ENCODE measurements at regions not wholly inside any gene's neighbourhood (a gene's known extent, or its start where the extent isn't known, plus 50 kb on each side); places are given as distances from the start of the nearest gene placed in this dataset.

DNA sequence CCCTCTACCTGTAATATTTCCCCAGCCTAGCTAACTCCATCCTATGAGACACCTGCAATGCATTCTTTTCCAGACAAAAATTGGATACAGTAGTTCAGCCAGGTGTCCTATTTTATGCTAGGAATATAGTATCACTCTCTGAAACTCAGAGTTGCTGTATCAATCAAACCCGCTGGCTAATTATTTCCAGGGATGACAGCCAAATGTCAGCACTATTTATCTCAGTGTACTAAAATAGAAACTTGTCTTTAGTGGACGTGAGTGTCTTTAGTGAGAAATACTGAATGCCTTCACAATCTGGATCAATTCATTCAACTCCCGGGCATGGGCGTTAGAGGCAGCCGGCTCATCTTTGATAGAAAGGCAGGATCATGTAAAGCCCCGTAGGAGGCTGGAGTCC lies 196.2 kb downstream of the RBM46 start:
- Histone ChIP-seq H3K4me1 (no peaks in the 10 kb centered on the region), H3K4me3 (no peak overlapping the region), H3K27me3 (no peaks in the 10 kb centered on the region), H3K9me3 (no peaks in the 10 kb centered on the region), H3K36me3 (no peaks in the 10 kb centered on the region), H3K27ac (no peak overlapping the region)
- intact Hi-C loops (cut with DNase I; ENCODE audit: low total_unique reads), result no loop called here
- TF ChIP-seq POLR2A (IDR thresholded peaks at IDR 0.05), result no peak
- TF ChIP-seq, protein P1, sequence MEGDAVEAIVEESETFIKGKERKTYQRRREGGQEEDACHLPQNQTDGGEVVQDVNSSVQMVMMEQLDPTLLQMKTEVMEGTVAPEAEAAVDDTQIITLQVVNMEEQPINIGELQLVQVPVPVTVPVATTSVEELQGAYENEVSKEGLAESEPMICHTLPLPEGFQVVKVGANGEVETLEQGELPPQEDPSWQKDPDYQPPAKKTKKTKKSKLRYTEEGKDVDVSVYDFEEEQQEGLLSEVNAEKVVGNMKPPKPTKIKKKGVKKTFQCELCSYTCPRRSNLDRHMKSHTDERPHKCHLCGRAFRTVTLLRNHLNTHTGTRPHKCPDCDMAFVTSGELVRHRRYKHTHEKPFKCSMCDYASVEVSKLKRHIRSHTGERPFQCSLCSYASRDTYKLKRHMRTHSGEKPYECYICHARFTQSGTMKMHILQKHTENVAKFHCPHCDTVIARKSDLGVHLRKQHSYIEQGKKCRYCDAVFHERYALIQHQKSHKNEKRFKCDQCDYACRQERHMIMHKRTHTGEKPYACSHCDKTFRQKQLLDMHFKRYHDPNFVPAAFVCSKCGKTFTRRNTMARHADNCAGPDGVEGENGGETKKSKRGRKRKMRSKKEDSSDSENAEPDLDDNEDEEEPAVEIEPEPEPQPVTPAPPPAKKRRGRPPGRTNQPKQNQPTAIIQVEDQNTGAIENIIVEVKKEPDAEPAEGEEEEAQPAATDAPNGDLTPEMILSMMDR (IDR thresholded peaks at IDR 0.05), result no peak
- DNase-seq, result no peak

GRCh38 chr4:154982187-154983047 lies 201.3 kb downstream of the RBM46 start:
- H3K4me1 ChIP-seq, result no peaks in the 10 kb centered on the region
- H3K9me3 ChIP-seq, result no peaks in the 10 kb centered on the region
- peak; percentile 19 to 20 for DNase-seq
- intact Hi-C loops (cut with DNase I; ENCODE audit: low total_unique reads), result no loop called here
- H3K4me3 ChIP-seq, result no peak overlapping the region
- H3K27ac ChIP-seq, result no peak overlapping the region
- no peak for TF ChIP-seq POLR2A (IDR thresholded peaks at IDR 0.05)
- TF ChIP-seq, protein P1 (IDR thresholded peaks at IDR 0.05), result peak; percentile 8 to 34 (median 21)
- H3K27me3 ChIP-seq, result no peaks in the 10 kb centered on the region
- H3K36me3 ChIP-seq, result no peaks in the 10 kb centered on the region

DNA sequence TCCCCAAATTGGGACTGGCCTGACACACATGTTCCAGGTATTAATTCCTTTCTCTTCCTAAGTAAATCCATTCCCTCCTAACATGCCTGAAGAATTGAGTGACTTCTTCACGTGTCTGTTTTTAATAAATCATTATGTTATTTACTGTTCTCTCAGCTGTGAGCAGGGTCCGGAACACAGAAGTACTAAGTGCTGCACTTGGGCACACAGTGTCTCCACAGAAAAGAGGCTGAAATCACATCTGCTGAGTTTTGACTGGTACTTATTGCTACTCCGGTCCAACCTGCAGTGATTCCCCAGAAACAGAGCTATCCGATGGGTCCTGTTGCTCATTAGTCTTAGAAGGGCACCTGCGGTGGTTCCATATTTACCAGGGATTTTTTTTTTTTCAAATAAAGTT lies 202.6 kb downstream of the RBM46 start:
- Histone ChIP-seq H3K27ac (no peak overlapping the region), H3K27me3 (no peaks in the 10 kb centered on the region), H3K4me3 (no peak overlapping the region), H3K9me3 (no peaks in the 10 kb centered on the region), H3K4me1 (no peaks in the 10 kb centered on the region), H3K36me3 (no peaks in the 10 kb centered on the region)
- intact Hi-C loops (cut with DNase I; ENCODE audit: low total_unique reads), result no loop called here
- DNase-seq, result no peak
- TF ChIP-seq POLR2A (IDR thresholded peaks at IDR 0.05), result no peak
- TF ChIP-seq, protein P1 (IDR thresholded peaks at IDR 0.05), result no peak

GRCh38 chr4:154984148-154984547 lies 203.1 kb downstream of the RBM46 start:
- DNase-seq, result no peak
- Histone ChIP-seq H3K27ac (no peak overlapping the region), H3K4me3 (no peak overlapping the region), H3K4me1 (no peaks in the 10 kb centered on the region), H3K9me3 (no peaks in the 10 kb centered on the region), H3K27me3 (no peaks in the 10 kb centered on the region), H3K36me3 (no peaks in the 10 kb centered on the region)
- intact Hi-C loops (cut with DNase I; ENCODE audit: low total_unique reads), result no loop called here
- TF ChIP-seq, protein P1 (IDR thresholded peaks at IDR 0.05), result no peak
- TF ChIP-seq POLR2A (IDR thresholded peaks at IDR 0.05), result no peak

- intact Hi-C loops (cut with DNase I; ENCODE audit: low total_unique reads), result no loop called here
- H3K9me3 ChIP-seq, result no peaks in the 10 kb centered on the region
Observed at GRCh38 chr4:154984616-154985015, 203.5 kb downstream of the RBM46 start.

More at GRCh38 chr4:154984616-154985015, 203.5 kb downstream of the RBM46 start:
- H3K27ac ChIP-seq, result no peak overlapping the region
- no peaks in the 10 kb centered on the region for H3K36me3 ChIP-seq
- no peak for TF ChIP-seq POLR2A (IDR thresholded peaks at IDR 0.05)
- TF ChIP-seq, protein P1 (IDR thresholded peaks at IDR 0.05), result no peak
- H3K4me3 ChIP-seq, result no peak overlapping the region
- DNase-seq, result no peak
- no peaks in the 10 kb centered on the region for H3K4me1 ChIP-seq
- no peaks in the 10 kb centered on the region for H3K27me3 ChIP-seq

Data from uterus (tissue), 3 donors.